CD8-positive, alpha-beta memory T cell (primary cell): ENCODE measurements at regions not wholly inside any gene's neighbourhood (a gene's known extent, or its start where the extent isn't known, plus 50 kb on each side); places are given as distances from the start of the nearest gene placed in this dataset.

Experiments
- CTCF ChIA-PET: fragments of 350-600 bp; sonication (Branson Sonifier 250); formaldehyde crosslinking; loops from one replicate; lab custom pipeline; 2021; ENCODE audit warnings: antibody characterized with exemption; lab: Charles Lee
- POLR2A ChIA-PET: fragments of 350-600 bp; sonication (Branson Sonifier 250); formaldehyde crosslinking; loops from one replicate; lab custom pipeline; 2021; ENCODE audit warnings: antibody characterized with exemption; lab: Charles Lee
- DNase-seq, 5 donors: peaks; one replicate each; pipeline versions ENCODE4 v3.0.0 to v3.0.0-alpha.2; 2020 to 2022; ENCODE audit warnings: mixed read lengths in 1 of 5
- H3K27ac ChIP-seq: one replicate; pipeline ENCODE4 v1.7.0; 2013; ENCODE audit warnings: low read depth, mild to moderate bottlenecking, low read length, moderate library complexity
- H3K27me3 ChIP-seq: 2 replicates; pipeline ENCODE4 v1.7.0; 2013; ENCODE audit warnings: low read length, mild to moderate bottlenecking; ENCODE audit not compliant: insufficient read depth, poor library complexity, severe bottlenecking
- H3K36me3 ChIP-seq: 2 replicates; pipeline ENCODE4 v1.7.0; 2013; ENCODE audit warnings: mild to moderate bottlenecking, low read length, moderate library complexity; ENCODE audit not compliant: insufficient read depth
- H3K4me1 ChIP-seq: 2 replicates; pipeline ENCODE4 v1.7.0; 2013; ENCODE audit warnings: mild to moderate bottlenecking, low read length, moderate library complexity; ENCODE audit not compliant: insufficient read depth
- H3K4me3 ChIP-seq: 2 replicates; pipeline ENCODE4 v1.7.0; 2013; ENCODE audit warnings: mild to moderate bottlenecking, low read length
- H3K9me3 ChIP-seq: 2 replicates; pipeline ENCODE4 v1.7.0; 2013; ENCODE audit warnings: mild to moderate bottlenecking, low read length
- H3K27ac Mint-ChIP-seq, 8 donors: one replicate each; pipeline ENCODE4 v1.8.0; 2020 to 2021; ENCODE audit warnings: mixed read lengths in 8 of 8, mild to moderate bottlenecking in 6 of 8, inconsistent platforms in 3 of 8, moderate library complexity in 3 of 8
- H3K27me3 Mint-ChIP-seq, 2 donors: one replicate each; pipeline ENCODE4 v1.8.0; 2020 to 2021; ENCODE audit warnings: mixed read lengths in 2 of 2, mild to moderate bottlenecking in 1 of 2, moderate library complexity in 1 of 2
- H3K36me3 Mint-ChIP-seq, 3 donors: one replicate each; pipeline ENCODE4 v1.8.0; 2020 to 2021; ENCODE audit warnings: mixed read lengths in 3 of 3, inconsistent platforms in 1 of 3, mild to moderate bottlenecking in 1 of 3
- H3K4me1 Mint-ChIP-seq, 3 donors: one replicate each; pipeline ENCODE4 v1.8.0; 2020 to 2021; ENCODE audit warnings: mixed read lengths in 3 of 3, inconsistent platforms in 1 of 3, mild to moderate bottlenecking in 1 of 3
- H3K4me3 Mint-ChIP-seq, 7 donors: one replicate each; pipeline ENCODE4 v1.8.0; 2020 to 2021; ENCODE audit warnings: mixed read lengths in 7 of 7, mild to moderate bottlenecking in 6 of 7, moderate library complexity in 4 of 7, inconsistent platforms in 2 of 7
- H3K9me3 Mint-ChIP-seq, 5 donors: one replicate each; pipeline ENCODE4 v1.8.0; 2020 to 2022; ENCODE audit warnings: mixed read lengths in 5 of 5, mild to moderate bottlenecking in 3 of 5, moderate library complexity in 2 of 5, inconsistent platforms in 1 of 5

DNA sequence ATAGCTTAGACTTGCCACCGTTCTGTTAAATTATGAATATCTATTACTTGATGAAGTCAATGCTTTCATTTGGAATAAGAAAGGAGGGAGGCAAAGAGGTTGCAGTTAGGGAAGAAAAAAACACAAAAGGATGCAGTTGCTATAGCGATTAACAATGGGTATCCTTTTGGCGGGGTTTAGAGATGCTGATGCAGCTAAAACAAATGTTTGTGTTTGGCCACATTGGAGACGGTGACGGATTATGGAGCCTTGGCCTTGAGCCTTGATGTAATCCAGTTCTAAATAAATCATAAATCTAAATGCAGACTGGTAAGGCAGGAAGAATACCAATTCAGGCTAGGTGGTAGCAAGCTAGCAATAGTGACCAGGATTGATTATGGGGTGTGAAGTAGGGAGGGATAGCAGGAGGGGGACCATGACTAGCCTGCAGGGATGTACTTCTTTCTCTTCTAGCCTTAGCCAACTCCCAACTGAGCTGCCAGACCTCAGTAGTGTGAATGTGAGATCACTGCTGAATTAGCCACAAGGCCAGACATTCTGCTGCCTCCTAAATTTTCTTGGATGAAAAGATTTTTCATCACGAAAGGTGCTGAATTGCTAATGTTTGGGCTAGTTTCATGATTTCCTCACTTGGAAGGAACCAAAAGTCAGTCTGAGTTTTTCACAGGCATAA lies 160.3 kb downstream of the TLR4 start:
- CTCF ChIA-PET = no interaction called here
- H3K36me3 Mint-ChIP-seq = no peaks in the 10 kb centered on the region
- no peaks in the 10 kb centered on the region for H3K4me1 ChIP-seq

DNA sequence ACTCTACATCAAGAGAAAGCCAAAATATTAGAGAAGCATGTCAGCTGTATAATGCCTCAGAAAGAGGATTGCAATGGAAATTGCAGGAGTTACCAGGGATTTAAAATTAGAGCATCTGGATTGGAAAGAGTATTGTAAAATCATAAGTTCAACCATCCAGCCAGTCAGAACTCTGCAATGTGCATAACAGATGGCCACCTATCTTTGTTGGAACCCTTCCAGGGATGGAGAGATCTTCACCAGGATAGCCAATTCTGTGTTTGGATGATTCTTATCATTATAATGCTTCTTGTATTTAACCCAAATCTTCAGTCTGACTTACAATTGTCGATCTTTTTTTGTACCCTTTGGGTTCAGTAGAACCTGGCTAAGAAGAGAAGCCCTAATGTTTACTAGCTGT lies 164.4 kb downstream of the TLR4 start:
- ChIA-PET POLR2A (no interaction called here), CTCF (no interaction called here)
- Histone ChIP-seq H3K36me3 (no peaks in the 10 kb centered on the region), H3K4me3 (no peak overlapping the region), H3K27ac (no peak overlapping the region), H3K27me3 (no peaks in the 10 kb centered on the region), H3K9me3 (no peaks in the 10 kb centered on the region), H3K4me1 (no peaks in the 10 kb centered on the region)
- Mint-ChIP-seq H3K27me3 (peaks cover 3 to 4% of the 10 kb centered on the region in 2 donors), H3K4me3 (no peak overlapping the region), H3K9me3 (peaks cover 0 to 3% (median 0%) of the 10 kb centered on the region in 5 donors), H3K4me1 (no peaks in the 10 kb centered on the region), H3K27ac (no peak overlapping the region), H3K36me3 (no peaks in the 10 kb centered on the region)
- DNase-seq = no peak

More for the DNA sequence above, 160.3 kb downstream of the TLR4 start:
- Histone ChIP-seq H3K4me3 (no peak overlapping the region), H3K9me3 (no peaks in the 10 kb centered on the region), H3K27me3 (no peaks in the 10 kb centered on the region), H3K36me3 (no peaks in the 10 kb centered on the region), H3K27ac (no peak overlapping the region)
- peaks cover 1 to 4% of the 10 kb centered on the region in 2 donors for H3K27me3 Mint-ChIP-seq
- H3K4me1 Mint-ChIP-seq = no peaks in the 10 kb centered on the region
- peaks cover 0 to 3% (median 0%) of the 10 kb centered on the region in 5 donors for H3K9me3 Mint-ChIP-seq
- DNase-seq = no peak
- H3K4me3 Mint-ChIP-seq = no peak overlapping the region
- no peak overlapping the region for H3K27ac Mint-ChIP-seq
- POLR2A ChIA-PET = no interaction called here

DNA sequence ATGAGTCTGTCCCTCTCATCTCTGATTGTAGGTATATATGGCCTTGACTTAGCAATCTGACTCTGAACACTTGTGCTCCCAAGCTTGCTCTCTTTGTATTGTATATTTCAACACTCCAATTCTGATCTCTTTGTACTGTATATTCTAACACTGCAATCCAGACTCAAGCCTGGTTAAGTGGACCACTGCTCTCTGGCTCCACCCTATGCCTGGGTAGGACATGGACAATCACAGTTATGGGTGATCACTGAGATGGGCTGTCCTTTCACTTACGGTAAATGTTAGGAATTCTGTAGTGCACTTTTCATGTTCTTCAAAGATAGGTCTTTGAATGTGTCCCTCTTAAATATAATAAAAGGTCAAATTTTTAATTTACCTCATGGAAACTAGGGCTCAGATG lies 165.1 kb downstream of the TLR4 start:
- ChIA-PET CTCF (no interaction called here), POLR2A (no interaction called here)
- H3K27ac ChIP-seq = no peak overlapping the region
- no peak overlapping the region for H3K4me3 Mint-ChIP-seq
- H3K9me3 ChIP-seq = no peaks in the 10 kb centered on the region
- peaks cover 0 to 3% (median 0%) of the 10 kb centered on the region in 5 donors for H3K9me3 Mint-ChIP-seq
- DNase-seq = no peak
- H3K36me3 Mint-ChIP-seq = no peaks in the 10 kb centered on the region
- no peaks in the 10 kb centered on the region for H3K4me1 Mint-ChIP-seq
- peak overlapping the region in 1 of 8 donors; percentile 69 for H3K27ac Mint-ChIP-seq
- peaks cover 3 to 4% of the 10 kb centered on the region in 2 donors for H3K27me3 Mint-ChIP-seq
- no peak overlapping the region for H3K4me3 ChIP-seq
- no peaks in the 10 kb centered on the region for H3K36me3 ChIP-seq
- H3K4me1 ChIP-seq = no peaks in the 10 kb centered on the region
- no peaks in the 10 kb centered on the region for H3K27me3 ChIP-seq

DNA sequence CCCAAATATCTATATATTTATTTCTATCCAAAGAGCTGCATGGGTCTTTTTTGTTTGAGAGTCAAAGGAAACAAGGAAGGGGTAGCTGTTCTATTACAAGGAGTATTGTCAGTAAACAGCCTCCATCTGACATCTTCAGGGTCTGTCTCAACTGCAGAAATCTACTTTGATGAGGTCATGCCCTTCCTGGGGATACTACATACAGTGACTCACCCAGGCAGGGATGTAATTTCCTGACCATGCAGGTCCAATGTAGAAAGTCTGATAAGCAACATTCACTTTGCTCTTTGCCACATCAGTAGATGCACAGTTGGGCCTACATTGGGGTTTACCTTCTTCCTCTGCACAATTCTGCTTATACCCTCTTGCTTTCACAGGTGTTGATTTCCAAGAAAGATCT lies 165.5 kb downstream of the TLR4 start:
- ChIA-PET CTCF (no interaction called here), POLR2A (no interaction called here)
- H3K36me3 ChIP-seq = no peaks in the 10 kb centered on the region
- H3K9me3 ChIP-seq = no peaks in the 10 kb centered on the region
- H3K4me3 ChIP-seq = no peak overlapping the region
- H3K4me3 Mint-ChIP-seq = no peak overlapping the region
- H3K4me1 Mint-ChIP-seq = no peaks in the 10 kb centered on the region
- H3K27me3 Mint-ChIP-seq = peaks cover 3 to 4% of the 10 kb centered on the region in 2 donors
- H3K27ac ChIP-seq = no peak overlapping the region
- no peaks in the 10 kb centered on the region for H3K27me3 ChIP-seq
- H3K9me3 Mint-ChIP-seq = peaks cover 0 to 3% (median 0%) of the 10 kb centered on the region in 5 donors
- no peak overlapping the region for H3K27ac Mint-ChIP-seq
- no peaks in the 10 kb centered on the region for H3K4me1 ChIP-seq
- DNase-seq = no peak
- no peaks in the 10 kb centered on the region for H3K36me3 Mint-ChIP-seq

GRCh38 chr9:117873664-117874063 lies 169.5 kb downstream of the TLR4 start:
- H3K27ac ChIP-seq = no peak overlapping the region
- H3K27me3 Mint-ChIP-seq = peaks cover 3% of the 10 kb centered on the region in 2 donors
- H3K4me1 Mint-ChIP-seq = no peaks in the 10 kb centered on the region
- H3K36me3 ChIP-seq = no peaks in the 10 kb centered on the region
- H3K27me3 ChIP-seq = no peaks in the 10 kb centered on the region
- ChIA-PET CTCF (no interaction called here), POLR2A (no interaction called here)
- H3K4me3 ChIP-seq = no peak overlapping the region
- no peak for DNase-seq
- H3K27ac Mint-ChIP-seq = peak overlapping the region in 1 of 8 donors; percentile 57
- no peaks in the 10 kb centered on the region for H3K4me1 ChIP-seq
- H3K36me3 Mint-ChIP-seq = no peaks in the 10 kb centered on the region
- H3K9me3 Mint-ChIP-seq = peaks cover 0 to 4% (median 0%) of the 10 kb centered on the region in 5 donors
- no peaks in the 10 kb centered on the region for H3K9me3 ChIP-seq
- H3K4me3 Mint-ChIP-seq = no peak overlapping the region

- Mint-ChIP-seq H3K4me1 (no peaks in the 10 kb centered on the region), H3K36me3 (no peaks in the 10 kb centered on the region), H3K9me3 (peaks cover 0 to 4% (median 0%) of the 10 kb centered on the region in 5 donors), H3K27me3 (peaks cover 1 to 3% of the 10 kb centered on the region in 2 donors), H3K27ac (no peak overlapping the region), H3K4me3 (no peak overlapping the region)
- H3K9me3 ChIP-seq = no peaks in the 10 kb centered on the region
- H3K27me3 ChIP-seq = no peaks in the 10 kb centered on the region
- no peak overlapping the region for H3K4me3 ChIP-seq
- H3K4me1 ChIP-seq = no peaks in the 10 kb centered on the region
- no peak overlapping the region for H3K27ac ChIP-seq
- ChIA-PET POLR2A (no interaction called here), CTCF (interaction anchor here (1.3 kb wide), 1 partner anchor 20 kb away, joined by 3 read pairs; no protein-coding TSS in a partner anchor)
- H3K36me3 ChIP-seq = no peaks in the 10 kb centered on the region
- DNase-seq = no peak
These were observed 171.7 kb downstream of the TLR4 start for GRCh38 chr9:117875886-117876285.

- H3K27ac ChIP-seq = no peak overlapping the region
- no peaks in the 10 kb centered on the region for H3K36me3 Mint-ChIP-seq
These were observed 178.0 kb downstream of the TLR4 start for GRCh38 chr9:117882171-117882570.

DNA sequence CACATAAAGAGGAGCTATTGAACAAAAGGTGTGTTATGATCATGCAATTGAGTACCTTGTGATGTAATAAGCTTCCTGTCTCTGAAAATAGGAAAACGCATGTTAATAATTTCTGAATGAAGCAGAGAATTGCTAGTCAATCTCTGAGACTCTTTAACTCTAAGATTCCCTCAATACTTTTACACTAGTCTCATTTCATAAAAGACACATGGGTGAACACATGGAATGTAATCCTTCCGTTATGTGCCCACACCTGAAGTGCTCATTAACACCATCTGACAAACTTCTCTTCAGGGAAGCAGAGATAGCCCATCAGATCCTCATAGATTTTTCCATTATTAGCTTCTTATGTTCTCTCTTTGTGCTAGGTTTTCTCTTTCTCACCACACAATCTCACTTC lies 182.4 kb downstream of the TLR4 start:
- Histone ChIP-seq H3K36me3 (no peaks in the 10 kb centered on the region), H3K4me3 (no peak overlapping the region), H3K27ac (no peak overlapping the region), H3K9me3 (no peaks in the 10 kb centered on the region), H3K27me3 (no peaks in the 10 kb centered on the region), H3K4me1 (no peaks in the 10 kb centered on the region)
- ChIA-PET CTCF (no interaction called here), POLR2A (no interaction called here)
- Mint-ChIP-seq H3K27ac (no peak overlapping the region), H3K9me3 (no peaks in the 10 kb centered on the region), H3K27me3 (peaks cover 0 to 4% of the 10 kb centered on the region in 2 donors), H3K4me1 (no peaks in the 10 kb centered on the region), H3K4me3 (no peak overlapping the region), H3K36me3 (no peaks in the 10 kb centered on the region)
- DNase-seq = no peak

More at GRCh38 chr9:117882171-117882570, 178.0 kb downstream of the TLR4 start:
- Histone ChIP-seq H3K9me3 (no peaks in the 10 kb centered on the region), H3K36me3 (no peaks in the 10 kb centered on the region), H3K4me3 (no peak overlapping the region), H3K4me1 (no peaks in the 10 kb centered on the region), H3K27me3 (no peaks in the 10 kb centered on the region)
- DNase-seq = no peak
- Mint-ChIP-seq H3K27me3 (peaks cover 0 to 7% of the 10 kb centered on the region in 2 donors), H3K4me3 (no peak overlapping the region), H3K9me3 (peaks cover 0 to 4% (median 0%) of the 10 kb centered on the region in 5 donors), H3K4me1 (no peaks in the 10 kb centered on the region), H3K27ac (peak overlapping the region in 1 of 8 donors; percentile 21)
- CTCF ChIA-PET = no interaction called here
- POLR2A ChIA-PET = no interaction called here
